IMR-90 (cell line): ENCODE measurements at regions not wholly inside any gene's neighbourhood (a gene's known extent, or its start where the extent isn't known, plus 50 kb on each side); places are given as distances from the start of the nearest gene placed in this dataset.
A peak's percentile ranks its signal among the peaks of the same experiment; 100 is the strongest.

Experiments
- ATAC-seq: fragments of 200-7000 bp; cut with Tn5 transposase; 2 replicates; pipeline ENCODE4 v1.9.1; 2020; ENCODE audit warnings: low read depth, mild to moderate bottlenecking, moderate library complexity
- BruUV-seq: library from RNA; stranded (reverse); fragments of 400-500 nt; replicated peaks from 2 replicates; lab custom pipeline; 2021; lab: Mats Ljungman, UMichigan
- CTCF ChIA-PET: fragments of 300-600 bp; formaldehyde crosslinking; extraction: SDS; loops from one replicate; lab custom pipeline; 2021; ENCODE audit warnings: antibody characterized with exemption; lab: Yijun Ruan, JAX
- POLR2A ChIA-PET: fragments of 300-600 bp; sonication (Branson Sonifier 250); formaldehyde crosslinking; loops from one replicate; lab custom pipeline; 2022; ENCODE audit warnings: antibody characterized with exemption; ENCODE audit not compliant: unreplicated experiment; lab: Charles Lee
- DNase-seq: peaks from one replicate; pipeline ENCODE4 v3.0.0; 2013
- H2AFZ ChIP-seq: replicated peaks from 2 replicates; pipeline ENCODE3; 2013; ENCODE audit warnings: low read length, mild to moderate bottlenecking; ENCODE audit not compliant: poor library complexity
- H2AK5ac ChIP-seq: 2 replicates; pipeline ENCODE4 v1.6.1; 2013; ENCODE audit warnings: low read depth, low read length, inconsistent platforms
- H2AK9ac ChIP-seq: replicated peaks from 2 replicates; pipeline ENCODE3; 2013; ENCODE audit warnings: mild to moderate bottlenecking, low read depth, low read length, moderate library complexity; ENCODE audit not compliant: poor library complexity
- H2BK120ac ChIP-seq: 2 replicates; pipeline ENCODE4 v1.6.1; 2013; ENCODE audit warnings: low read depth, low read length, inconsistent platforms
- H2BK15ac ChIP-seq: 3 replicates; pipeline ENCODE4 v1.6.1; 2013; ENCODE audit warnings: low read depth, low read length, inconsistent platforms
- H2BK20ac ChIP-seq: 2 replicates; pipeline ENCODE4 v1.6.1; 2013; ENCODE audit warnings: low read depth, mild to moderate bottlenecking, inconsistent platforms, low read length, moderate library complexity
- H2BK5ac ChIP-seq: 2 replicates; pipeline ENCODE4 v1.6.1; 2013; ENCODE audit warnings: mild to moderate bottlenecking, low read depth, low read length, inconsistent platforms; ENCODE audit not compliant: poor library complexity, severe bottlenecking
- H3K14ac ChIP-seq: replicated peaks from 2 replicates; pipeline ENCODE4 v1.6.1; 2013; ENCODE audit warnings: low read depth, low read length, inconsistent platforms
- H3K18ac ChIP-seq: 2 replicates; pipeline ENCODE4 v1.6.1; 2013; ENCODE audit warnings: low read depth, low read length, control low read depth
- H3K23ac ChIP-seq: 2 replicates; pipeline ENCODE4 v1.6.1; 2013; ENCODE audit warnings: low read depth, low read length, inconsistent platforms
- H3K27ac ChIP-seq: 2 replicates; pipeline ENCODE4 v1.5.1; 2013; ENCODE audit warnings: mild to moderate bottlenecking, control low read depth, low read length; ENCODE audit not compliant: insufficient read depth
- H3K27me3 ChIP-seq: 2 replicates; pipeline ENCODE4 v1.6.1; 2013; ENCODE audit warnings: low read length; ENCODE audit not compliant: control insufficient read depth, insufficient read depth
- H3K36me3 ChIP-seq: 2 replicates; pipeline ENCODE4 v1.6.1; 2013; ENCODE audit warnings: low read length, mixed read lengths; ENCODE audit not compliant: control insufficient read depth, insufficient read depth
- H3K4ac ChIP-seq: 2 replicates; pipeline ENCODE4 v1.6.1; 2013; ENCODE audit warnings: low read depth, low read length, inconsistent platforms
- H3K4me1 ChIP-seq: 2 replicates; pipeline ENCODE4 v1.6.1; 2013; ENCODE audit warnings: low read length, mixed read lengths; ENCODE audit not compliant: control insufficient read depth, insufficient read depth
- H3K4me2 ChIP-seq: 2 replicates; pipeline ENCODE4 v1.6.1; 2013; ENCODE audit warnings: low read depth, mild to moderate bottlenecking, control low read depth, low read length, moderate library complexity
- H3K4me3 ChIP-seq: 2 replicates; pipeline ENCODE4 v1.5.1; 2013; ENCODE audit warnings: low read depth, mild to moderate bottlenecking, control low read depth, low read length, moderate library complexity; ENCODE audit not compliant: insufficient read depth
- H3K56ac ChIP-seq: 2 replicates; pipeline ENCODE4 v1.6.1; 2013; ENCODE audit warnings: low read length, inconsistent platforms; ENCODE audit not compliant: insufficient read depth; ENCODE audit errors: extremely low read depth
- H3K79me1 ChIP-seq, 2 experiments: 2 replicates each; pipeline ENCODE4 v1.6.1; 2013; ENCODE audit warnings: low read length in 2 of 2, inconsistent platforms in 1 of 2, low read depth in 1 of 2
- H3K9ac ChIP-seq: 2 replicates; pipeline ENCODE4 v1.6.1; 2013; ENCODE audit warnings: low read depth, low read length, control low read depth
- H3K9me1 ChIP-seq: 2 replicates; pipeline ENCODE4 v1.6.1; 2013; ENCODE audit warnings: low read length, inconsistent platforms; ENCODE audit not compliant: insufficient read depth
- H3K9me3 ChIP-seq: 2 replicates; pipeline ENCODE4 v1.6.1; 2013; ENCODE audit warnings: low read length; ENCODE audit not compliant: control insufficient read depth, insufficient read depth
- H4K20me1 ChIP-seq: 2 replicates; pipeline ENCODE4 v1.6.1; 2013; ENCODE audit warnings: low read length, inconsistent platforms; ENCODE audit not compliant: insufficient read depth
- H4K5ac ChIP-seq: 2 replicates; pipeline ENCODE4 v1.6.1; 2013; ENCODE audit warnings: mild to moderate bottlenecking, low read depth, low read length, control low read depth
- H4K8ac ChIP-seq, 2 experiments: 2 replicates each; pipeline ENCODE4 v1.6.1; 2013; ENCODE audit warnings: low read depth in 2 of 2, low read length in 2 of 2, control low read depth in 1 of 2, inconsistent platforms in 1 of 2
- H4K91ac ChIP-seq: 2 replicates; pipeline ENCODE4 v1.6.1; 2013; ENCODE audit warnings: low read depth, low read length, inconsistent platforms; ENCODE audit not compliant: insufficient read depth
- BHLHE40 ChIP-seq: fragments of 150-350 bp; IDR thresholded peaks from 2 replicates; pipeline ENCODE4 v1.6.1; 2016; ENCODE audit warnings: mild to moderate bottlenecking, low read depth, low read length
- CEBPB ChIP-seq: IDR thresholded peaks from 2 replicates; pipeline ENCODE4 v1.6.1; 2012; ENCODE audit warnings: low read depth, low read length, improper control_type of control experiment
- CHD1 ChIP-seq: IDR thresholded peaks from 2 replicates; pipeline ENCODE4 v1.6.1; 2012; ENCODE audit warnings: low read depth, low read length, improper control_type of control experiment
- ELK1 ChIP-seq: fragments of 150-350 bp; IDR thresholded peaks from 2 replicates; pipeline ENCODE4 v1.6.1; 2016; ENCODE audit warnings: low read depth, mild to moderate bottlenecking, low read length, moderate library complexity, borderline replicate concordance
- FOS ChIP-seq: fragments of 150-350 bp; IDR thresholded peaks from 2 replicates; pipeline ENCODE4 v1.6.1; 2016; ENCODE audit warnings: low read depth, low read length
- MAFK ChIP-seq: IDR thresholded peaks from 2 replicates; pipeline ENCODE4 v1.6.1; 2012; ENCODE audit warnings: low read depth, low read length, improper control_type of control experiment
- MAZ ChIP-seq: IDR thresholded peaks from 2 replicates; pipeline ENCODE4 v1.6.1; 2012; ENCODE audit warnings: low read depth, mild to moderate bottlenecking, low read length, improper control_type of control experiment, moderate library complexity, borderline replicate concordance
- MXI1 ChIP-seq: IDR thresholded peaks from 2 replicates; pipeline ENCODE4 v1.6.1; 2012; ENCODE audit warnings: low read depth, mild to moderate bottlenecking, low read length, moderate library complexity, borderline replicate concordance
- NFE2L2 ChIP-seq: fragments of 150-350 bp; IDR thresholded peaks from 2 replicates; pipeline ENCODE4 v1.6.1; 2016; ENCODE audit warnings: low read depth, mild to moderate bottlenecking, low read length
- POLR2A ChIP-seq: IDR thresholded peaks from 2 replicates; pipeline ENCODE4 v1.6.1; 2012; ENCODE audit warnings: mild to moderate bottlenecking, low read depth, low read length
- RAD21 ChIP-seq: IDR thresholded peaks from 2 replicates; pipeline ENCODE4 v1.6.1; 2012; ENCODE audit warnings: low read length, improper control_type of control experiment
- RCOR1 ChIP-seq: IDR thresholded peaks from 2 replicates; pipeline ENCODE4 v1.6.1; 2012; ENCODE audit warnings: mild to moderate bottlenecking, low read length, improper control_type of control experiment; ENCODE audit not compliant: insufficient replicate concordance
- RFX5 ChIP-seq: IDR thresholded peaks from 2 replicates; pipeline ENCODE4 v1.8.0; 2012; ENCODE audit warnings: low read depth, mild to moderate bottlenecking, low read length, moderate library complexity
- SMC3 ChIP-seq: fragments of 150-350 bp; IDR thresholded peaks from 2 replicates; pipeline ENCODE4 v1.6.1; 2016; ENCODE audit warnings: low read depth, mild to moderate bottlenecking, antibody characterized with exemption, low read length, moderate library complexity
- WGBS, 2 experiments: methylation state at CpG; one replicate each; pipeline versions ENCODE4 v1.1.5 to v1.1.7; 2013; ENCODE audit warnings: missing lambda C conversion rate in 2 of 2; ENCODE audit not compliant: insufficient read length in 1 of 2; ENCODE audit errors: extremely low coverage in 2 of 2; 5-methylcytosine and 5-hydroxymethylcytosine counted together
- dilution Hi-C: fragments of 300-500 bp; cut with HindIII; formaldehyde crosslinking; loops from one replicate; pipeline ENCODE4 v1.14.3; 2018; ENCODE audit warnings: low sequenced_read_pairs; ENCODE audit not compliant: unreplicated experiment
- in situ Hi-C: fragments of 300-500 bp; cut with MboI; formaldehyde crosslinking; loops from 3 replicates; pipeline ENCODE4 v1.14.3; 2019; ENCODE audit warnings: low sequenced_read_pairs, inconsistent platforms, mixed read lengths
- intact Hi-C: fragments of 100-400 bp; cut with micrococcal nuclease; formaldehyde crosslinking; loops from 2 replicates; pipeline ENCODE4 v1.10.0; 2022
- TF ChIP-seq, protein P1 (sequence below): fragments of 150-350 bp; IDR thresholded peaks from 2 replicates; pipeline ENCODE4 v1.6.1; 2017; ENCODE audit warnings: mild to moderate bottlenecking, antibody characterized with exemption, low read length, low read depth
- TF ChIP-seq, protein P2 (sequence below): conservative IDR thresholded peaks from 2 replicates; pipeline ENCODE4 v1.5.1; 2012; ENCODE audit warnings: mild to moderate bottlenecking, low read depth, low read length, improper control_type of control experiment

DNA sequence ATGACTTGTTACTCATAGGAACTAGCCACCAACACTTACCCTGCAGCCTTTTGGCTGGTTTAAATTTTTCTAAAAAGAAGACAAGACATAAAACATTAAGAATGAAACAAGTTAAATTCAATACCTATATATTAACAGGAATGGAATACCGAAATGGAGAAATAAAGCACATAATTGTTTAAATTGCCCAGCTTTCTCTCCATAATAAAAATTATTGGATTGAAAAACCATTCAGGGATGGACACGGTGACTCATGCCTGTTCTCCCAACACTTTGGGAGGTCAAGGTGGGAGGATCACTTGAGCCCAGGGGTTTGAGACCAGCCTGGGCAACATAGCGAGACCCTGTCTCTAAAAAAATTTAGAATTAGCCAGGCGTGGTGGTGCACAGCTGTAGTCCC is 179.4 kb upstream of the MKLN1 start:
- H3K27ac ChIP-seq: no peak overlapping the region
- DNase-seq (no peak), ATAC-seq (no peak)
- no peak overlapping the region for H3K14ac ChIP-seq
- CTCF ChIA-PET: no interaction called here
- no TSS peak for BruUV-seq
- no peak overlapping the region for H3K9ac ChIP-seq
- H3K36me3 ChIP-seq: no peaks in the 10 kb centered on the region
- no peak overlapping the region for H4K91ac ChIP-seq
- TF ChIP-seq, protein P1, sequence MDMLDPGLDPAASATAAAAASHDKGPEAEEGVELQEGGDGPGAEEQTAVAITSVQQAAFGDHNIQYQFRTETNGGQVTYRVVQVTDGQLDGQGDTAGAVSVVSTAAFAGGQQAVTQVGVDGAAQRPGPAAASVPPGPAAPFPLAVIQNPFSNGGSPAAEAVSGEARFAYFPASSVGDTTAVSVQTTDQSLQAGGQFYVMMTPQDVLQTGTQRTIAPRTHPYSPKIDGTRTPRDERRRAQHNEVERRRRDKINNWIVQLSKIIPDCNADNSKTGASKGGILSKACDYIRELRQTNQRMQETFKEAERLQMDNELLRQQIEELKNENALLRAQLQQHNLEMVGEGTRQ: no peak
- TF ChIP-seq RFX5 (no peak), RAD21 (no peak), RCOR1 (no peak), POLR2A (no peak), FOS (no peak), CEBPB (no peak), NFE2L2 (no peak), CHD1 (no peak), MAZ (no peak), MXI1 (no peak), ELK1 (no peak), MAFK (no peak), BHLHE40 (no peak), SMC3 (no peak)
- TF ChIP-seq, protein P2, sequence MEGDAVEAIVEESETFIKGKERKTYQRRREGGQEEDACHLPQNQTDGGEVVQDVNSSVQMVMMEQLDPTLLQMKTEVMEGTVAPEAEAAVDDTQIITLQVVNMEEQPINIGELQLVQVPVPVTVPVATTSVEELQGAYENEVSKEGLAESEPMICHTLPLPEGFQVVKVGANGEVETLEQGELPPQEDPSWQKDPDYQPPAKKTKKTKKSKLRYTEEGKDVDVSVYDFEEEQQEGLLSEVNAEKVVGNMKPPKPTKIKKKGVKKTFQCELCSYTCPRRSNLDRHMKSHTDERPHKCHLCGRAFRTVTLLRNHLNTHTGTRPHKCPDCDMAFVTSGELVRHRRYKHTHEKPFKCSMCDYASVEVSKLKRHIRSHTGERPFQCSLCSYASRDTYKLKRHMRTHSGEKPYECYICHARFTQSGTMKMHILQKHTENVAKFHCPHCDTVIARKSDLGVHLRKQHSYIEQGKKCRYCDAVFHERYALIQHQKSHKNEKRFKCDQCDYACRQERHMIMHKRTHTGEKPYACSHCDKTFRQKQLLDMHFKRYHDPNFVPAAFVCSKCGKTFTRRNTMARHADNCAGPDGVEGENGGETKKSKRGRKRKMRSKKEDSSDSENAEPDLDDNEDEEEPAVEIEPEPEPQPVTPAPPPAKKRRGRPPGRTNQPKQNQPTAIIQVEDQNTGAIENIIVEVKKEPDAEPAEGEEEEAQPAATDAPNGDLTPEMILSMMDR: no peak
- H4K5ac ChIP-seq: no peak overlapping the region
- no peaks in the 10 kb centered on the region for H3K4me1 ChIP-seq
- H3K56ac ChIP-seq: no peak overlapping the region
- no peaks in the 10 kb centered on the region for H4K20me1 ChIP-seq
- H2AK5ac ChIP-seq: peak overlapping the region; percentile 45; the same call in 1 of the 2 replicates
- H3K9me1 ChIP-seq: no peaks in the 10 kb centered on the region
- WGBS, 2 experiments: no CpG with 5 or more reads among the region's 4 CpGs
- H3K23ac ChIP-seq: no peak overlapping the region
- H2BK15ac ChIP-seq: no peak overlapping the region
- no peak overlapping the region for H3K4me3 ChIP-seq
- H2BK20ac ChIP-seq: no peak overlapping the region
- no peak overlapping the region for H2AK9ac ChIP-seq
- POLR2A ChIA-PET: no interaction called here
- no peak overlapping the region for H4K8ac ChIP-seq
- H3K79me1 ChIP-seq: no peaks in the 10 kb centered on the region
- in situ Hi-C loops (no loop called here), intact Hi-C loops (no loop called here), dilution Hi-C loops (no loop called here)
- H2BK120ac ChIP-seq: no peak overlapping the region
- H3K9me3 ChIP-seq: no peaks in the 10 kb centered on the region
- no peak overlapping the region for H2BK5ac ChIP-seq
- H3K4me2 ChIP-seq: no peak overlapping the region
- no peak overlapping the region for H3K4ac ChIP-seq
- H2AFZ ChIP-seq: no peak overlapping the region
- no peak overlapping the region for H3K18ac ChIP-seq
- H3K27me3 ChIP-seq: no peaks in the 10 kb centered on the region
